Stimulated activated CD4-positive, alpha-beta T cell treated with anti-CD3 and anti-CD28 coated beads, TNF-alpha, amount 100 ng/mL, for 48 hours (primary cell): ENCODE measurements at regions not wholly inside any gene's neighbourhood (a gene's known extent, or its start where the extent isn't known, plus 50 kb on each side); places are given as distances from the start of the nearest gene placed in this dataset.

Experiments
- DNase-seq, 3 donors: peaks; one replicate each; pipeline ENCODE4 v3.0.0-alpha.2; 2020; ENCODE audit warnings: low read depth in 3 of 3

DNA sequence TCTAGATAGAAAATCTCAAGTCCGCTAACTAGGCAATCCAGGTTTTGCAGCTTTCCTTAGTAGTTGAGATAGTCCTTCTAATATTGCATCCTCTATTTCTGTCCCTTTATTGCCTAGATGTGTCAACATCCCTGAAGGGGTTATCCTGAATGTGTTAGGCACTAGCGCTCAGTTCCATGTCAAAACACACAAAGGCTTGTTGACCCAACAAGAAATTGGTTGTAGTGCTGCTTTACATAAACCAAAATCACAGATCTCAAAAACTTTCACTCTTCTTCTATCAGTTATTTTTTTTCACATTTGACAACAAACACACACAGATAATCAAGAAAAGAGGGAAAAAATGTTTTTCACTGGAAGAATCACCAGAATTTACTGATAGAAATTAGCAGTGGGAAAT lies 51.4 kb upstream of the SOX2 start:
- no peak for DNase-seq

DNA sequence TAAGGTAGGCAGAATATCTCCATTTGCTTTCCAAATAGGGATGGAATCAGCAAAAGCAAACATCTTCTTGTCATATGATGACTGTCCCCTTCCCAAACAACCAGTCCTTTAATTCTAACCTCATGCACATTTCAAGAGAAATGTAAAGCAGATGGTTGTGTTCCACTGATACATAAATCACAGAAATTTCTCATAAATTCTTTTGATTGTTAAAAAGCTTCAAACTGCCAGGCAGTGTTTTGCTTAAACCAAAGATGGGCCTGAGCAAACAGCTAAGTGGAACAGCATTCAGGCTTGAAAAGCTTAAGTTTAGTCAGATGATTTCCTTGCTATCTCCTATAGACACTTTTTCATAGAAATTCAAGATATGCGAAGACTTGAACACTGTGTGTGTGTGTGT lies 74.3 kb upstream of the SOX2 start:
- no peak for DNase-seq

- DNase-seq: no peak
Measured at GRCh38 chr3:181637056-181637455, 74.7 kb upstream of the SOX2 start.

GRCh38 chr3:181635141-181635540 lies 76.6 kb upstream of the SOX2 start:
- DNase-seq: no peak

DNA sequence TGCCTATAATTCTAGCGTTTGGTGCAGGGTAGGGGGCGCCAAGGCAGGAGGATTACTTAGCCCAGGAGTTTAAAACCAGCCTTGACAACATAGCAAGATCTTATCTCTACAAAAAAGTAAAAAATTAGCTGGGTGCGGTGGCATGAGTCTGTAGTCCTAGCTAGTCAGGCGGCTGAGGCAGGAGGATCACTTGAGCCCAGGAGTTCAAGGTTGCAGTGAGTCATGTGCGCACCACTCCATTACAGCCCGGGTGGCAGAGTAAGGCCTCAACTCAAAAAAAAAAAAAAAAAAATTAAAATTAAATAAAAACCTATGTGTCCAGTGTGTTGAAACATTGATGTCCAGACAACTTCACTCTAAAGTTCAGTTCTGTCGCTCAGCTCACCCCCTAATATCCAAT lies 78.2 kb upstream of the SOX2 start:
- DNase-seq: no peak

DNA sequence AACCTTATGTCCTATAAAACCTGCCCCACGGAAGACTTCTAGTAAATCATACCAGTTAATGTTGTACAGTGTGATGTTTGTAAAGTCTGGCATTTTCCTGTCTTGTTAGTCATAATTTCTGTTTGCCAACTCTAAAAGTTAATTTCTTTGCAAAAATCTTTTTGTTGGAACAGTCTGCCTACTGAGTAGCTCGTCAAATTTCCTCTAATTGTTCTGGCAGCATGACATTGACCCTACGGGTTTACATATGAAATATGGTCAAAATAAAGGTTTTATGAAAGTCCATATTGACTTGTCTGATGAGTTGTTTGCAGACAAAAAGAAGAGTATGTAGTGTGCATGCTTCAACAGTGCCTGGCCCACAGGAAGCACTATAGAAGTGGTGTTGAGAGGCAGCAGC lies 79.8 kb upstream of the SOX2 start:
- no peak for DNase-seq

DNA sequence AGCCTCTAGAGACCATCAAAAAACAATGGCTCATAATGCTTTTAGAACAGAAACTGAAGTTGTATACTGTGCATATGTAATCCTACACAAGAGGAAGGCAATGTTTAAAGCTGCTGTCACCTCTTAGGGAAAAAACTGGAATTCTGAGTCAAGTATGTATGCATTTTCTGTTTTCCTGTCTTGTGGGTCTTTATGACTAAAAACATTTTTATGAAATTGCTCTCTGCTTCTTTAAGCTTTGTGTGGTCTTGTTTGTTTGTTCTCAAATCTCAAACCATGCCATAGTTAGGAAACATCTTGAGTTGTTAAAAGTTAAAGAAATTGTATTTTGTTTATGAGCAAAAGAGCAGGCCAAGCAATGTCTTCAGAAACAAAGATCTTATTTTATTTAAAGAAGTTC lies 80.9 kb upstream of the SOX2 start:
- no peak for DNase-seq

DNA sequence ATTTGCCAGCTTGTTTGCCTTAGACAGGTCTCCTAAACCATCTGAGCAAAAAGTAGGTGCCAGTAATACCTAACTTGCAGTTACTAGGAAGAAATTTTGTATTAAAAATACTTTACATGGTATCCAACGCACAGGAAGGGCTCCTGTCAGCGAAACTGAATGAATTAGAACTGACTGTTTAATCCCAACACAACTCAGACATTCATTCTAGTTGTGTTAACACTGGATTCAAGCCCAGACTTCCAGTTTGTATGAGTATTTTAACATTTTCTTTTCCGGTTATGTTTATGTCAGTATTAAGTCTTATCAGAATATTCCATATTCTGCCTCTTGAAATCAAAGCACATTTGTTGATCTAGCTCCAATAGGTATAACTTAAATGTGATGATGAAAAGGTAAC lies 82.0 kb upstream of the SOX2 start:
- no peak for DNase-seq

DNA sequence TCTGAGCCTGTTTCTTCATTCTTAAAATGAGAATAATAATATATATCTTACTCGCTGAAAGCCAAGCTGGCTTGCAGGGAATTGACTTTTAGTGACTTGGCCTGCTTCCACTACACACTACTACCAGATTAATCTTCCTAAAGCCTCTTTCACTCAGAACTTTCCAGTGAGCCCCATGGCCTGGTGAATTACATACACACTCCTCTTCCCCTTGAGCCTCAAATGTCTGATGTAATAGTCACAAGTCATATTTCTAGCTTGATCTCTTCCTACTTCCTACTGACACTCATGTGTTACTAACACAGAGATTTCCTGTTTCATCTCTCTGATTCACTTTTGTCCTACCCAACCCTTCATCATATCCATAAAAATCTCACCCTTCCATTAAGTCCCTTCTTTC lies 82.7 kb upstream of the SOX2 start:
- no peak for DNase-seq

GRCh38 chr3:181628384-181628783 lies 83.3 kb upstream of the SOX2 start:
- no peak for DNase-seq

DNA sequence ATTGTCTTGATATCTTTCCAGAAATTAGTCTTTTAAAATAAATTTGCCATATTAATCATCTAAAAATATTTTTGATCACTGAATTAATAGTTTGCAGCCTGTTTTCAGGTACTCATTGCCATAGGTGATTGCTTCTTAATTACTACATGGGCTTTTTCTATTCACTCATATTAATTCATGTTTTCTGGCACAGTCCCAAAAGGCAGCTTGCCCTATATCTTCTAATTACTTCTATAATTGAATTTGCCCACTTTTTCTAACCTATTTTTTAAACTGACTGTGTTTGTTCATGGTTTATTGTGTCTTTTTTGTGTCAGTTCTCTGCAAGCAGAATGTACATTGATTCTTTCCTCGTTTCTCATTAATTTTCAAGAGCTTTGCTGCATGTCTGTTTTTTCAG lies 85.7 kb upstream of the SOX2 start:
- no peak for DNase-seq

- no peak for DNase-seq
Measured at GRCh38 chr3:181623924-181624694, 87.6 kb upstream of the SOX2 start.

DNA sequence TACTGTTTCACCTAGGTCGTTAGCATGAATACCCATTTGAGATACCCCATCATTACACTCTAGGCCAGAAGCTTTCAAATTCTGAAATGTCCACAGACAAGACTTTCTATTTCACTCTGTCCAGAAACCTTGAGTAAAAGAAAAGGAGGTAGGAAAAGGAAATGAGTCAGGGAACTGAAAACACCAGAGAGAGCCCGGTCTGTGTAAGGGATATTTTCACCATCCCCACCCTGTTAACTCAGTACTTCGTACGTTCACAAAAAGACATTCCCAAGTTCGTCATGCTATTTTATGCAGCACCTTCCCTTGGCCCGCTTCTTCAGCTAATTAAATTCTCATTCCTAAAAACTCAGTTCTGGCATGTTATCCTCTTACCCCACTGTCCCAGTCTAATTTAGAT lies 89.4 kb upstream of the SOX2 start:
- DNase-seq: no peak

DNA sequence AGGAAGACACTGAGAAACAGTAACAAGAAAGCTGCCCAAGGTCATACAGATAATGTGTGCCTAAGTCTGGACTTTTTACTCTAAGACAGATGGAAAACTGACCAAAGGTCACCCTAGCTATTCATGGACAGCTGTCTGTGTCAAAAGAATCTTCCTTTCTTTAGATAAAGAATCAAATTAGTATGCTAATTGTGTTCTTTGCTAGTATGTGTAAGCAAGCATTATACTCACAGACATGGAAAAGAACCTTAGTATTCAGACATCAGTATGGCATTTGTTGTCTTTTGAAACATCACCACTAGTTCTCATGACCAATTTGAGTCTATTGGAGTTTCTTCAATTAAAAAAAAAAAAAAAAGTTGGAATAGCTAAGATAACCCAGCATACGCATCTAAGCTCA lies 91.8 kb upstream of the SOX2 start:
- no peak for DNase-seq

- DNase-seq: no peak
Measured at GRCh38 chr3:181618260-181618659, 93.5 kb upstream of the SOX2 start.

DNA sequence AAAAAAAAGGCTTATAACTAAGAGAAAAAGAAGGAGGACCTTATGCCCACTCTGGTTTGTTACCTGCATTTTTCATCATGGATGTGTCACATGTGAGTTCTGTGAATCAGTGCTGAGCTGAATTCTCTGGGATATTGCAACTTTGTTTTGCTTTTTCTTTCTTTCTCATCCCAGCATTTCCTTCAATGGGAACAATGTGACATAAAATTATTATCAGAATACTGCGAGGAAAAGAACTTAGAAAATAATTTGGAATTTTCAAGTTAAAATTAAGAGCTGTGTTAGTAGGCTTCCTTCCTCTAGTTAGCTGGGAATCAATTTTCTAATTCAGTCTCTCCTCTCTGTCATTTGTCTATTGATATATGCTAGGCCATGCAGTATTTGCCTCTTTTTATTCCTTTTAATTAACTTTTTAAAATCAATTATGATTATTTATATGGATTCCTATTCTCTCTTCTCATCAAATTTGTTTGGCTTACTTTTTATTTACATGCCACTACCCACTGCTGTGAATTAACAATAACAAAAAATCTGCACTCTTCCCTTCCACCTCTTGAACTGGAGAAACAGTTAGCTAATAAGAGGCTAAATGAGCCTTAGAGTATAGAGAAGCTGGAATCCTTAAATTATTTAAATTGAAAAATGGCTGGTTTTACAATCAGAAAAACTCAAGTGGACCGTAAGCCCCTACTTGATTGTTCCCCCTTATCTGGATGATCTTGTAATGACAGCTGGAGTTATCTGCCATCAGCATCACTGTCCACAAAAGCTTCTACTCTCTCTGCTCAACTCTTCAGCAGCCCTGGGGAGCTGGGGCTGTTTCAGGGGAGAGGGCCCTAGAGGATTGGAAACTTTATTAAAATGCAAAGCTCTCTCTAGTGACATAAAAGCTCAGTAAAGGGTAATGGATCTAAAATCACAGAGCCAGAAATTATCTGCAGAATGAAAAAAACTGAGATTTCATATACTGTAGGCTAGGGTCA lies 95.3 kb upstream of the SOX2 start:
- no peak for DNase-seq

- no peak for DNase-seq
Measured at GRCh38 chr3:181615666-181616065, 96.1 kb upstream of the SOX2 start.

GRCh38 chr3:181614878-181615277 lies 96.8 kb upstream of the SOX2 start:
- no peak for DNase-seq

DNA sequence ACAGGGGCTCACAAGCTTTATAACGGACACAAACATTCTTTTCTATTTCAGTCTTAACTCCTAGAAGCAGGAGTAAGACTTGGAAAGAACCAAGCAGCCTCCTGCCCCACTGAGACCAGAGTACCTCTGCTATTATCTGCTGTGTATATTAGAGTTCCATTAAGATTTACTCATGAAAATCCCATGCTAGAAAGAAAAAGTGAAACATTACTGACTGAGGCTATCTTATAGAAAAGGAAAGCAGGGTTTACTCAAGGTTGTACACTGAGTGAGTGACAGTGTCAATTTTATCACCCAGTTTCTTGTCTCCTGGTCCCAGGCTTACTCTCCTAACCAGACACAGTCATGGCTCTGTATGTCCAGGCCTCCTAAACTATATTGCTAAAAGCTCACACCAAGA lies 97.9 kb upstream of the SOX2 start:
- DNase-seq: no peak

GRCh38 chr3:181613191-181613590 lies 98.5 kb upstream of the SOX2 start:
- DNase-seq: no peak

GRCh38 chr3:181610973-181611265 lies 100.8 kb upstream of the SOX2 start:
- DNase-seq: no peak

DNA sequence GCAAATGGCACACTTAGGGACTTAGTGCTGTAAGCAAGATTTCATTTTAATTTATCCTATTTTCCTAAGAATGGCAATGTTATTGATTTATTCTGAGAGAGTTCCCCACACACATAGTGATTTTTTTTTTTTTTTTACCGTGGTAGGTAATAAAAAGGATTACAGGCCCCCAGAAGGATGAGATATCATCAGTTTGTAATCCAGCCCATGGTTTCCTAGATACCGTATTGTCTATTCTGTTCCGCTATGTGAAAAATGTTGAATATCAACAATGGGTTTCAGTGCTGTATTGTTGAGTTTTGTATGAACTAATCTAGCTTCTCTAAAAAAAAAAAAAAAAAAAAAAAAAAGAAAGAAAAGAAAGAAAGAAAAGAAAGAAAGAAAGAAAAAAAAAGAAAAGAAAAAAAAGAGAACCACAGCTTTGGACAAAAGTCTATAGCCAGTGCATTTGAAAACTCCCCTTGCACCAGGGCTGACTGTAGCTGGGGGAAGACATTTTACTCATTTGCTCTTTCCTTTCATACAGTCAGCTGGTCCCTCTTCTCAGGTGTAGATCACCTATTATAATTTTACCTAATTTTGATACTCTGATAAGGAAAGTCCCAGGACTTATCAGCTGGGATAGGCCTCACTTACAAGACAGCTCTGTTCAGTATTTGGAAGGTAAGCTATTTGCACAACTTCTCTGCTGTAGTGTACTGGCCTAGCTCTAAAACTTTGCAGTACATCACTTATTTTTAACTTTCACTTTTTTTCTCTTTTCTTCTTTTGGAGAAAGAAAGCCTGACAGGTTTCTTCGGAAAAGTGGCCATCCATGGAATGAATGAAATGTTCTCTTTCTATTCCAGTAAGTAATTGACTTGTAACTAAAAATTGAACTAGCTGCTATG lies 101.4 kb upstream of the SOX2 start:
- DNase-seq: no peak
